ENCODE measurements at regions not wholly inside any gene's neighbourhood (a gene's known extent, or its start where the extent isn't known, plus 50 kb on each side); places are given as distances from the start of the nearest gene placed in this dataset.

- Mint-ChIP-seq H3K9me3 (peaks cover 35% of the 10 kb centered on the region), H3K36me3 (ENCODE audit: insufficient read depth) (no peaks in the 10 kb centered on the region), H3K4me3 (no peak overlapping the region), H3K27me3 (no peaks in the 10 kb centered on the region), H3K4me1 (no peaks in the 10 kb centered on the region), H3K27ac (ENCODE audit: low read depth) (no peak overlapping the region)
- DNase-seq (ENCODE audit: low spot score in 2 of 2) (no peak), ATAC-seq (replicated peaks; ENCODE audit: extremely low read depth, poor library complexity, severe bottlenecking) (no peak)
Observed at GRCh38 chr18:65380986-65381385, 369.8 kb upstream of the CDH7 start.

GRCh38 chr18:65380571-65380970 lies 370.2 kb upstream of the CDH7 start:
- no peaks in the 10 kb centered on the region for H3K27me3 Mint-ChIP-seq
- H3K4me1 Mint-ChIP-seq = no peaks in the 10 kb centered on the region
- DNase-seq (ENCODE audit: low spot score in 2 of 2) = no peak
- H3K4me3 Mint-ChIP-seq = no peak overlapping the region
- H3K9me3 Mint-ChIP-seq = peaks cover 35% of the 10 kb centered on the region
- no peak overlapping the region for H3K27ac Mint-ChIP-seq (ENCODE audit: low read depth)
- ATAC-seq (replicated peaks; ENCODE audit: extremely low read depth, poor library complexity, severe bottlenecking) = no peak
- H3K36me3 Mint-ChIP-seq (ENCODE audit: insufficient read depth) = no peaks in the 10 kb centered on the region

- Mint-ChIP-seq H3K9me3 (peaks cover 37% of the 10 kb centered on the region), H3K27ac (ENCODE audit: low read depth) (no peak overlapping the region), H3K4me1 (no peaks in the 10 kb centered on the region), H3K36me3 (ENCODE audit: insufficient read depth) (no peaks in the 10 kb centered on the region), H3K4me3 (no peak overlapping the region), H3K27me3 (no peaks in the 10 kb centered on the region)
- ATAC-seq (replicated peaks; ENCODE audit: extremely low read depth, poor library complexity, severe bottlenecking) (no peak), DNase-seq (ENCODE audit: low spot score in 2 of 2) (no peak)
Observed at GRCh38 chr18:65372904-65373303, 377.9 kb upstream of the CDH7 start.

- H3K9me3 Mint-ChIP-seq = peaks cover 18% of the 10 kb centered on the region
- H3K4me1 Mint-ChIP-seq = no peaks in the 10 kb centered on the region
- DNase-seq (ENCODE audit: low spot score in 2 of 2) = no peak
- H3K4me3 Mint-ChIP-seq = no peak overlapping the region
- no peaks in the 10 kb centered on the region for H3K36me3 Mint-ChIP-seq (ENCODE audit: insufficient read depth)
- no peak for ATAC-seq (replicated peaks; ENCODE audit: extremely low read depth, poor library complexity, severe bottlenecking)
- no peaks in the 10 kb centered on the region for H3K27me3 Mint-ChIP-seq
- H3K27ac Mint-ChIP-seq (ENCODE audit: low read depth) = no peak overlapping the region
Observed at GRCh38 chr18:65365245-65365980, 385.4 kb upstream of the CDH7 start.

GRCh38 chr18:65363911-65364632 lies 386.7 kb upstream of the CDH7 start:
- no peak overlapping the region for H3K4me3 Mint-ChIP-seq
- H3K27me3 Mint-ChIP-seq = no peaks in the 10 kb centered on the region
- H3K27ac Mint-ChIP-seq (ENCODE audit: low read depth) = no peak overlapping the region
- H3K4me1 Mint-ChIP-seq = no peaks in the 10 kb centered on the region
- no peak for ATAC-seq (replicated peaks; ENCODE audit: extremely low read depth, poor library complexity, severe bottlenecking)
- H3K9me3 Mint-ChIP-seq = peaks cover 16% of the 10 kb centered on the region
- no peaks in the 10 kb centered on the region for H3K36me3 Mint-ChIP-seq (ENCODE audit: insufficient read depth)
- DNase-seq (ENCODE audit: low spot score in 2 of 2) = no peak

- H3K9me3 Mint-ChIP-seq = peaks cover 20% of the 10 kb centered on the region
- H3K4me3 Mint-ChIP-seq = no peak overlapping the region
- ATAC-seq (replicated peaks; ENCODE audit: extremely low read depth, poor library complexity, severe bottlenecking) = no peak
- H3K36me3 Mint-ChIP-seq (ENCODE audit: insufficient read depth) = no peaks in the 10 kb centered on the region
- no peak overlapping the region for H3K27ac Mint-ChIP-seq (ENCODE audit: low read depth)
- H3K27me3 Mint-ChIP-seq = no peaks in the 10 kb centered on the region
- DNase-seq (ENCODE audit: low spot score in 2 of 2) = no peak
- H3K4me1 Mint-ChIP-seq = no peaks in the 10 kb centered on the region
Observed at GRCh38 chr18:65363011-65363410, 387.8 kb upstream of the CDH7 start.

GRCh38 chr18:65359479-65359878 lies 391.3 kb upstream of the CDH7 start:
- H3K4me3 Mint-ChIP-seq = no peak overlapping the region
- ATAC-seq (replicated peaks; ENCODE audit: extremely low read depth, poor library complexity, severe bottlenecking) (no peak), DNase-seq (ENCODE audit: low spot score in 2 of 2) (no peak)
- H3K36me3 Mint-ChIP-seq (ENCODE audit: insufficient read depth) = no peaks in the 10 kb centered on the region
- peaks cover 20% of the 10 kb centered on the region for H3K9me3 Mint-ChIP-seq
- H3K4me1 Mint-ChIP-seq = no peaks in the 10 kb centered on the region
- no peak overlapping the region for H3K27ac Mint-ChIP-seq (ENCODE audit: low read depth)
- no peaks in the 10 kb centered on the region for H3K27me3 Mint-ChIP-seq

GRCh38 chr18:65358306-65358705 lies 392.5 kb upstream of the CDH7 start:
- no peaks in the 10 kb centered on the region for H3K36me3 Mint-ChIP-seq (ENCODE audit: insufficient read depth)
- H3K9me3 Mint-ChIP-seq = peaks cover 26% of the 10 kb centered on the region
- no peaks in the 10 kb centered on the region for H3K27me3 Mint-ChIP-seq
- no peak overlapping the region for H3K27ac Mint-ChIP-seq (ENCODE audit: low read depth)
- H3K4me1 Mint-ChIP-seq = no peaks in the 10 kb centered on the region
- ATAC-seq (replicated peaks; ENCODE audit: extremely low read depth, poor library complexity, severe bottlenecking) (no peak), DNase-seq (ENCODE audit: low spot score in 2 of 2) (no peak)
- no peak overlapping the region for H3K4me3 Mint-ChIP-seq

GRCh38 chr18:65352186-65352585 lies 398.6 kb upstream of the CDH7 start:
- DNase-seq (ENCODE audit: low spot score in 2 of 2) = no peak
- peaks cover 21% of the 10 kb centered on the region for H3K9me3 Mint-ChIP-seq
- no peak overlapping the region for H3K27ac Mint-ChIP-seq (ENCODE audit: low read depth)
- ATAC-seq (replicated peaks; ENCODE audit: extremely low read depth, poor library complexity, severe bottlenecking) = no peak
- H3K4me3 Mint-ChIP-seq = no peak overlapping the region
- no peaks in the 10 kb centered on the region for H3K27me3 Mint-ChIP-seq
- no peaks in the 10 kb centered on the region for H3K4me1 Mint-ChIP-seq
- H3K36me3 Mint-ChIP-seq (ENCODE audit: insufficient read depth) = no peaks in the 10 kb centered on the region

- no peaks in the 10 kb centered on the region for H3K4me1 Mint-ChIP-seq
- ATAC-seq (replicated peaks; ENCODE audit: extremely low read depth, poor library complexity, severe bottlenecking) = no peak
Observed at GRCh38 chr18:65349635-65350034, 401.2 kb upstream of the CDH7 start.

GRCh38 chr18:65347446-65347845 lies 403.4 kb upstream of the CDH7 start:
- Mint-ChIP-seq H3K27ac (ENCODE audit: low read depth) (no peak overlapping the region), H3K27me3 (no peaks in the 10 kb centered on the region), H3K36me3 (ENCODE audit: insufficient read depth) (no peaks in the 10 kb centered on the region), H3K4me3 (no peak overlapping the region), H3K4me1 (no peaks in the 10 kb centered on the region), H3K9me3 (peaks cover 14% of the 10 kb centered on the region)
- DNase-seq (ENCODE audit: low spot score in 2 of 2) (no peak), ATAC-seq (replicated peaks; ENCODE audit: extremely low read depth, poor library complexity, severe bottlenecking) (no peak)

More at GRCh38 chr18:65349635-65350034, 401.2 kb upstream of the CDH7 start:
- Mint-ChIP-seq H3K9me3 (peaks cover 17% of the 10 kb centered on the region), H3K27ac (ENCODE audit: low read depth) (no peak overlapping the region), H3K27me3 (no peaks in the 10 kb centered on the region), H3K4me3 (no peak overlapping the region), H3K36me3 (ENCODE audit: insufficient read depth) (no peaks in the 10 kb centered on the region)
- no peak for DNase-seq (ENCODE audit: low spot score in 2 of 2)

GRCh38 chr18:65346086-65346485 lies 404.7 kb upstream of the CDH7 start:
- Mint-ChIP-seq H3K36me3 (ENCODE audit: insufficient read depth) (no peaks in the 10 kb centered on the region), H3K9me3 (peaks cover 14% of the 10 kb centered on the region), H3K27ac (ENCODE audit: low read depth) (no peak overlapping the region), H3K4me3 (no peak overlapping the region), H3K4me1 (no peaks in the 10 kb centered on the region), H3K27me3 (no peaks in the 10 kb centered on the region)
- no peak for DNase-seq (ENCODE audit: low spot score in 2 of 2)
- ATAC-seq (replicated peaks; ENCODE audit: extremely low read depth, poor library complexity, severe bottlenecking) = no peak

- Mint-ChIP-seq H3K27me3 (no peaks in the 10 kb centered on the region), H3K36me3 (ENCODE audit: insufficient read depth) (no peaks in the 10 kb centered on the region), H3K4me3 (no peak overlapping the region), H3K27ac (ENCODE audit: low read depth) (no peak overlapping the region), H3K9me3 (peaks cover 11% of the 10 kb centered on the region), H3K4me1 (no peaks in the 10 kb centered on the region)
- ATAC-seq (replicated peaks; ENCODE audit: extremely low read depth, poor library complexity, severe bottlenecking) (no peak), DNase-seq (ENCODE audit: low spot score in 2 of 2) (no peak)
Observed at GRCh38 chr18:65343571-65343970, 407.2 kb upstream of the CDH7 start.
